PC-9 (cell line): ENCODE measurements at regions not wholly inside any gene's neighbourhood (a gene's known extent, or its start where the extent isn't known, plus 50 kb on each side); places are given as distances from the start of the nearest gene placed in this dataset.

Source experiments
- CTCF ChIP-seq: fragments of 200-600 bp; sonication (generic); conservative IDR thresholded peaks from 2 replicates; pipeline ENCODE4 v1.6.1; 2017; ENCODE audit warnings: mixed run types, antibody characterized with exemption, mild to moderate bottlenecking, moderate library complexity
- EZH2 ChIP-seq: fragments of 200-600 bp; sonication (generic); IDR thresholded peaks from 2 replicates; pipeline ENCODE4 v1.8.0; 2017; ENCODE audit warnings: antibody characterized with exemption, low read depth

GRCh38 chr6:148110925-148111324 lies 231.7 kb upstream of the SASH1 start:
- TF ChIP-seq EZH2 (no peak), CTCF (no peak)
